Activated CD4-positive, CD25-positive, alpha-beta regulatory T cell treated with anti-CD3 and anti-CD28 coated beads, Interleukin-2, amount 50 U/mL, for 24 hours (primary cell): ENCODE measurements at regions not wholly inside any gene's neighbourhood (a gene's known extent, or its start where the extent isn't known, plus 50 kb on each side); places are given as distances from the start of the nearest gene placed in this dataset.
A peak's percentile ranks its signal among the peaks of the same experiment; 100 is the strongest.
"Not testable (repeated sequence)": the region's sequence is repeated elsewhere in the genome, so short reads cannot be mapped to it uniquely, and the experiment has no call there.

Source experiments
- ATAC-seq, 2 donors: fragments of 150-1000 bp; cut with Tn5 transposase; one replicate each; pipeline ENCODE4 v1.10.0; 2021; ENCODE audit warnings: mild to moderate bottlenecking in 1 of 2, moderate library complexity in 1 of 2

DNA sequence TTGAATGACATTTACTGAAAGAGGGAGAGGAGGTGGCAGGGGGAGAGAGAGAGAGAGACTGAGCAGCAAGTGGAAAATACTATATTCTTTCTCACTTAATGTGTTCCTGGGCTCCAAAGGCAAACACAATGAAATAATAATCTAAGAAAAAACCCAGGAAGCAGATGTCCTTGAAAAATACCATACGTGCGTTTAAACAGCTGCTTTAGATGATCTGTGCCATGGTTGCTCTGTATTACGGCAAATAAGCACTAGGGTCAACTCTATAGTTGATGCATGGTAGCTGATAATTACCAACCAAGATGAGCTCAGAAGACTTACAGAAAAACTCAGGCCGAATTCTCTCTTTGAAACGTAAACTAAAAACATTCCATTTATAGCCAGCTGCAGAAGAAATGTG is 410.3 kb upstream of the TBL1XR1 start:
- no peak for ATAC-seq

DNA sequence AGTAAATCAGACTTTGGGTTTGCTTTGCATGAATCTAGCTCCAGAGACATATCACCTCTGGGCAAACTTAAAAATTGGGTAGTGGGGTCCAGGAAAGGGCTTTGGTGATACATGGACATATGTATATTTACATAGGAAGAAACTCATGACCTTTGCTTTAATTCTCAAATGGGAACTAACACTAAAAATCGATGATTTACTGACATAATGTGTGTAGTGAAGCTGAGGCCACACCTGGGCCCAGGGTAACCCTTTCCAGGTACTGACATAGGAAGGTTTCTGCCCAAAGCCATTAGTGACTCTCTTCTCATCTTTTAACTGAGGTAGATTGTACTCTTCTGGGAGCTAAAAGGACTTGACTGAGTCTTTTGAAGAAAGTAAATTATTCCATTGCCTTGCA is 411.2 kb upstream of the TBL1XR1 start:
- no peak for ATAC-seq

- no peak for ATAC-seq
These were observed 412.3 kb upstream of the TBL1XR1 start for GRCh38 chr3:177609613-177610012.

DNA sequence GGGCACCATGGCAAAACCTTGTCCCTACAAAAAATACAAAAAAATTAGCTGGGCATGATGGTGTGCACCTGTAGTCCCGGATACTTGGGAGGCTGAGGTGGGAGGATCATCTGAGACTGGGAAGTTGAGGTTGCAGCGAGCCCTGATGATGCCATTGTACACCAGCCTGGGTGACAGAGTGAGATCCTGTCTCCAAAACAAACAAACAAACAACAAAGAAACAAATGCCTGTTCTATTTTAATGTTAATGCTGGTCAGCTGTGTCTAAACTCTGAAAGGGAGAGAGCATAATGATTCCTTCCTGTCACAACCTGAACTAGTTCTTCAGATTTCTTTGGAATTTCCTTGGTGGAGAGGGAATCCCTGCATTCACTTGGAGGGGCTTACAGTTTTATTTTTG is 413.0 kb upstream of the TBL1XR1 start:
- ATAC-seq: no peak

- no peak for ATAC-seq
These were observed 413.7 kb upstream of the TBL1XR1 start for GRCh38 chr3:177610686-177611633.

DNA sequence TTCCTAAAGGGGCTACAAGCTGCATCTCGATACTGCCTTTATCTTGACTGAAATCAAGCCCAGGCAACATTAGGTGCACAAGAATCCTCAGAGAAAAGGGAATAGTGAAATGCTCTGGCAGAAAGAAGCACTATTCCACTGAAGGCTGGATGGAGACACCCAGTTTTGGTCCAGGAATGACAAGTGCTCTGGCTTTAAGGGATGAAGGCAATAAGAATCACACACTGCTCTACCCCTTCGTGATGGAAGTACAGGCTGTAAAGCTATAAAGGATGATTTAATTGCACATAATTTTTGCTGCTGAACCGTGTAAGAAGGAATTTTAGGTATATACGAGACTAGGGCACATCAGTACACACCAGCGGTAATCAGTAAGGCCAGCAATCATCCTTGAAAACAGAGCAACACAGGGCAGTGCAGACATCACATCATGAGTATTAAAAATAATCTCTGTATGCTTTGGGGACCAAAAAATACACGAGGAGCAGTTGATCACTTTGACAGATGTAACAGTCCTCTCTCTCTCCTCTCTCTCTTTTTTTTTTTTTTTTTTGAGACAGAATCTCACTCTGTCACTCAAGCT is 414.6 kb upstream of the TBL1XR1 start:
- no peak for ATAC-seq

- no peak for ATAC-seq
These were observed 416.6 kb upstream of the TBL1XR1 start for GRCh38 chr3:177613901-177614300.

DNA sequence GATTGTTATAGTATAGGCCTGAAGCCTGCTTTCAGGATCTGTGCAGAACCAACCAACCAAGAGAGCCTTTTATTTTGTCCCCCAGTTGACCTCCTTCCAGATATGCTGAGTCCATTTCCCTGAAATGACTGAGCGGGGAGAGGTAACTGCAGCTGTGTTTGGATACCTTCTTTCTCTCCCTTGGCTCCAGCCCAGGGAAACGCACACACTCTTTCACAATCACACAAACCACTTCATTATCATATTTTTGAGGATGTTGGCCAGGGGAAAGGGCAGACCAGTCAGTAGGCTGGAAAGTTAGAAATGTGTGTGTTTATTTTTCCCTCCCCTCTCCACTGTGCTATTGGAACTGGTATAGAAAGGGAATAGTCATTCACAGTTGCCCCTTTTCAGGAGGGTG is 417.7 kb upstream of the TBL1XR1 start:
- ATAC-seq: no peak

GRCh38 chr3:177618873-177619733 is 421.8 kb upstream of the TBL1XR1 start:
- ATAC-seq: no peak

- ATAC-seq: no peak
These were observed 422.8 kb upstream of the TBL1XR1 start for GRCh38 chr3:177620073-177620472.

DNA sequence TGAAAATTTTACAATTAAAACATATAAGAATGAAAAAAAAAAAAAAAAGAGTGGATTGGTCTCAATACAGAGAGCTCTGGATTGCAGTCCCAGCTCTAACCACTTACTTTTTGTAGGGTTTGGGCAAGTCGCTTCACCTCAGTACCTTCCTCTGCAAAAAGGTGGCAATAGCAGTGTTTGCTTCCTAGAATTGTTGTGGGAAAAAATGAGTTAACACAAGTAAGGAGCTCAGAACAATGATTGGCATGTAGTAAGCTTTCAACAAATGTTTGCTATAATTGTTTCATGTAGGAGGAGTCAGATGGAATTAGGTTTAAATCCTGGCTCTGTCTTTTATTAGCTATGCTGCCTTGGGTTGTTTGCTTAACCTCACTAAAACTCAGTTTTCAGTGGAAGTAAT is 425.2 kb upstream of the TBL1XR1 start:
- no peak for ATAC-seq

- no peak for ATAC-seq
These were observed 425.8 kb upstream of the TBL1XR1 start for GRCh38 chr3:177622982-177623617.

- peak; percentile 69 to 79 for ATAC-seq
These were observed 427.5 kb upstream of the TBL1XR1 start for GRCh38 chr3:177624528-177625495.

DNA sequence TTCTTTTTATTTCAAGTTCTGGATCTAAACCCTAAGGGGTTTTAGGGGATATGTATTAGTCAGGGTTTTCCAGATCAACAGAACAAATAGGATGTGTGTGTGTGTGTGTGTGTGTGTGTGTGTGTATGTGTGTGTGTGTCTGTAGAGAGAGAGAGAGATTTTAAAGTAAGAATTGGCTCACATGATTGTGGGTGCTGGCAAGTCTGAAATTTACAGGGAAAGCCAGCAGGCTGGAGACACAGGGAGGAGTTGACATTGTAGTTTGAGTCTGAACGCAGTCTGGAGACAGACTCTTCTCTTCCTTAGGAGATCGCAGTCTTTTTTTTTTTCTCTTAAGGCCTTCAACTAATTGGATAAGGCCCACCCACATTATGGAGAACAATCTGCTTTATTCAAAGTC is 428.8 kb upstream of the TBL1XR1 start:
- ATAC-seq: no peak

DNA sequence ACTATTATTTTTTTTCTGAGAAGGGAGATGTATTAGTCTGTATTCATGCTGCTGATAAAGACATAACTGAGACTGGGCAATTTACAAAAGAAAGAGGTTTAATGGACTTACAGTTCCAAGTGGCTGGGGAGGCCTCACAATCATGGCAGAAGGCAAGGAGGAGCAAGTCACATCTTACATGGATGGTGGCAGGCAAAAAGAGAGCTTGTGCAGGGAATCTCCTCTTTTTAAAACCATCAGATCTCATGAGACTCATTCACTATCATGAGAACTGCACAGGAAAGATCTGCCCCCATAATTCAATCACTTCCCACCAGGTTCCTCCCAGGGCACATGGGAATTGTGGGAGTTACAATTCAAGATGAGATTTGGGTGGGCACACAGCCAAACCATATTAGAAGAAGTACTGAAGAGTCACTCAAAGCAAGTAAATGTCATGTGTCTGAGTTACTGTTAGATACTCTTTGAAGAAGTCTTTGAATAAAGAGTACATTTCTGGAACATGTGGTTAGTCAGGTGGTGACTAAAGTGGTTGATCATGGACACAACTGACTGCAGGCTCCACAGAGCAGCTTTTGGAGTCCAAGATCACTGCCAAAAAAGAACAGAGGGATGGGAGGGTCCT is 430.9 kb upstream of the TBL1XR1 start:
- ATAC-seq: not testable (repeated sequence)

DNA sequence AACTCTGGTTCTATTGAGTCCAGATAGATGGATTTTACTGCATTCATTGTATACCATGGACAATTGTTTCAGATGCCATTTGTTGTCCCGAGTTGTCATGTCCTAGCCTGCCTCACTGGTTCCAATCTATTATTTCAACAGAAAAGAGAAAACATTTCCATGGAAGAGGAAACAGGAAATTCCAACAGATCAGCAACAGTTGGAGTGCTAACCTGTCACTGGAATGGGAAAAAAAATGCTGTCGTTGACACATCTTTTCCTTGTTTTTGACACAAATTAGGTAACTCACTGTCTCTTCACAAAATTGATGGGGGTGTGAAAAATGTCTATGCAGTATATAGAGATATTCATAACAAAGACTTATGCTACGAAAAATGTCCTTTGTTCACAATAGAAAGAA is 432.0 kb upstream of the TBL1XR1 start:
- no peak for ATAC-seq

- no peak for ATAC-seq
These were observed 436.5 kb upstream of the TBL1XR1 start for GRCh38 chr3:177633671-177634207.

DNA sequence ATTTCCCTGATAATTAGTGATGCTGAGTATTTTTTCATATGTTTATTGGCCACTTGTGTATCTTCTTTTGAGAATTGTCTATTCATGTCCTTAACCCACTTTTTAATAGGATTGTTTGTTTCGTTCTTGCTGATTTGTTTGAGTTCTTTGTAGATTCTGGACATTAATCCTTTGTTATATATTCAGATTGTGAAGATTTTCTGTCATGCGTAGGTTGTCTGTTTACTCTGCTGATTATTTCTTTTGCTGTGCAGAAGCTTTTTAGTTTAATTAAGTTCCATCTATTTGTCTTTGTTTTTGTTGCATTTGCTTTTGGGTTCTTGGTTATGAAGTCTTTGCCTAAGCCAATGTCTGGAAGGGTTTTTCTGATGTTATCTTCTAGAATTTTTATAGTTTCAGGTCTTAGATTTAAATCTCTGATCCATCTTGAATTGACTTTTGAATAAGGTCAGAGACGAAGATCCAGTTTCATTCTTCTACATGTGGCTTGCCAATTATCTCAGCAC is 438.4 kb upstream of the TBL1XR1 start:
- ATAC-seq: not testable (repeated sequence)

DNA sequence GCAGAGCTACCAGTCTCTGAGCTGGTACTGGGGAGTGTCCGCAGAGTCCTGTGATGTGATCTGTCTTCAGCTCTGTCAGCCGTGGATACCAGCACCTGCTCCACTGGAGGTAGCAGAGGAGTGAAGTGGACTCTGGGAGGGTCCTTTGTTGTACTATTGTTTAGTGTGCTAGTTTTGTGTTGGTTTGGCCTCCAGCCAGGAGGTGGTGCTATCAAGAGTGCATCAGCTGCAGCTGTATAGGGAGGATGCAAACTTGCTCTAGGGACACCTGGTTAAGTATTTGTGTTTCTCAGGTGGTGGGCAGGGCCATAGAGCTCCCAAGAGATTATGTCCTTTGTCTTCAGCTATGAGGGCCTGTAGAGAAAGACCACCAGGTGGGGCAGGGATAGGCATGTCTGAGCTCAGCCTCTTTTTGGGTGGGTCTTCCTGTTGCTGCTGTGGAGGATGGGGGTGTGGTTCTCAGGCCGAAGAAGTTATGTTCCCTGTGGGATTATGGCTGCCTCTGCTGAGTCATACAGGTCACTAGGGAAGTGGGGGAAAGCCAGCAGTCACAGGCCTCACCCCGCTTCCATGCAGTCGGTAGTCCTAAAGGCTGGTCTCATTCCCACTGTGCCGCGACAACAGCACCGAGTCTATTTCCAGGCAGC is 443.2 kb upstream of the TBL1XR1 start:
- ATAC-seq: no peak

- no peak for ATAC-seq
These were observed 443.9 kb upstream of the TBL1XR1 start for GRCh38 chr3:177641206-177641605.
